Epidermal melanocyte (primary cell): ENCODE measurements at regions not wholly inside any gene's neighbourhood (a gene's known extent, or its start where the extent isn't known, plus 50 kb on each side); places are given as distances from the start of the nearest gene placed in this dataset.

Source experiments
- DNase-seq: peaks from one replicate; pipeline ENCODE4 v3.0.0; 2011; ENCODE audit warnings: low spot score; ENCODE audit not compliant: insufficient read length

DNA sequence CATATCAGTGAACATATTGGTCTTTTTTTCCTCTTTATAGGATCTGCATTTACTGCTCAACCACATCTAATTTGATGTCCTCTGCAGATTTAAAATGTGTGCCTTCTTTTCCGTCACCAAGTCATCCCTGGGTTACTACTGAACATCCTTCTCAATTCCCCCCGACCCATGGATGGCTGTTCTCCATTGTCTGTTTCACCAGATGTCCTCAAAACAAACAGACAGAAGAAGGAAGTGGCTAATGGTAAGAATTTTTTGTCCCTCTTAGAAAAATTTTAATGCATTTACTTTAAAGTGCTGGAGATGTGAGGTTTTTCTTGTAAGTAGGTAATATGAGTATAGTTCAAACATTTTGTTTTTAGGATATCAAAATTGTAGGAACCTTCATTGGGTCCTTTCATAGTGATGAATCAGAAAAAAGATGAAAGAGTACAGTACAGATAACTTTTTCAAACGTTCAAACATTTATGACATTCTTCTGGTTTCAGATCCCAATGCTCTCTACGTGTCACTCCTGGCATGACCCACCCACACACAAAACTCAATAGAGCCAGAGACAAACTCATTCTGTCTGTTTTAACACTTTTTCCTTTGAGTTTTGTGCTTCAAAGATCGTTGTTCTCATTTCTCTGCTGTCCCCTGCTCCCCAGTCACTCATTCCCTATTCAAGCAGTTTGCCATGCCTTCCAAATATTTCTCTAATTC lies 276.4 kb downstream of the PRL start:
- DNase-seq: no peak

DNA sequence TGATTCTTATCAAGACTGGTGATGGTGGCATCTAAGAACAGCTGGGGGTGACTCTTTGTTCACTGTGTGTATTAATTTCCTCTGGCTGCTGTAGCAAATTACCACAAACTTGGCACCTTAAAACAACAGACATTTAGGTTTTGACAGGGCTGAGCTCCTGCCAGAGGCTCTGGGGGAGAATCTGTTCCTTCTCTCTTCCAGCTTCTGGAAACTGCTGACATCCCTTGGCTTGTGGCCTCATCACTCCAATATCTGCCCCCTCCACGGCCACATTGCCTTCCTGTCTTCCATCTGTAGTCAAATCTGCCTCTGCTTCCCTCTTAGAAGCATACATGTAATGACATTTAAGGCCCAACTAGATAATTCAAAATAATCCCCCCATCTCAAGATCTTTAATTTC lies 274.9 kb downstream of the PRL start:
- DNase-seq: no peak

DNA sequence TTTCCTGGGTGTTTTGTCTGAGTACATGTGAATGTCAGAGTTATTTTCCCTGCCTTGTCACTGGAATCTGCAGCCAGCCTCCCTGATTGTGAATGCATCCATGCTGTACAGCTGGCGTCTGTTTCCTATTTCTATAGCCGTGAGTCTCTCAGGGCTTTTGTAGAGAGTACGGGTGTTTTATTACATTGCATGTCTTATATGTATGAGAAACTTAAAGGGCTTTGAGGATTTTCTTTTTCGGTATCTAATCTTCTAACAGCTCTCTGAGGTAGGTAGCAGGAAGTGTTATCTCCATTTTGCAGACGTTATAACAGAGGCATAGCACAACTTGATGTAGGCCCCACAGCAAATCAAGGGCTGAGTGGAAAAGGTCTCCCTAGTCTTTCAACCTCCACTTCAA lies 272.9 kb downstream of the PRL start:
- DNase-seq: no peak

DNA sequence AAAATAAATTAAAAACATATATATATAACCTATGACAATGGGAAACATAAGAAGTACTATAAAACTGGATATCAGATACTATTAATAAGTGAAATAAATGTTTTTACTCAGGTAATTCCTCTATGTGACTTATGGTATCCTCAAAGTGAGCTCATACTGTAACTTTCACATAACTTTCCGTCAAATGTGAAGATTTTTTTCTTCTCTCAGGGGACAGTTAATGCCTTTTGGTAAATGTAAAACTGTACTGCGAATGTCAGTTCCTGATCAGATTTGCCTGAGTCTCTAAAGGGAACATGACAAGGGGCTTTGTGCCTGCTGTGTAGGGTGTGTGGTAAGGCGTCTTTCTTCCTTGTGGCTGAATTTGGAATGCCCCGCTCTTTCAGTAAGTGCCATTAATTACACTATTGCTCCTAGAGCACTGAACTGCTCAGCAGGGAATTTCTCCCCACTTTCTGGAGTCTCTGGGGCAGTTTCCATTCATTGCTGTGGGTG lies 271.8 kb downstream of the PRL start:
- no peak for DNase-seq

DNA sequence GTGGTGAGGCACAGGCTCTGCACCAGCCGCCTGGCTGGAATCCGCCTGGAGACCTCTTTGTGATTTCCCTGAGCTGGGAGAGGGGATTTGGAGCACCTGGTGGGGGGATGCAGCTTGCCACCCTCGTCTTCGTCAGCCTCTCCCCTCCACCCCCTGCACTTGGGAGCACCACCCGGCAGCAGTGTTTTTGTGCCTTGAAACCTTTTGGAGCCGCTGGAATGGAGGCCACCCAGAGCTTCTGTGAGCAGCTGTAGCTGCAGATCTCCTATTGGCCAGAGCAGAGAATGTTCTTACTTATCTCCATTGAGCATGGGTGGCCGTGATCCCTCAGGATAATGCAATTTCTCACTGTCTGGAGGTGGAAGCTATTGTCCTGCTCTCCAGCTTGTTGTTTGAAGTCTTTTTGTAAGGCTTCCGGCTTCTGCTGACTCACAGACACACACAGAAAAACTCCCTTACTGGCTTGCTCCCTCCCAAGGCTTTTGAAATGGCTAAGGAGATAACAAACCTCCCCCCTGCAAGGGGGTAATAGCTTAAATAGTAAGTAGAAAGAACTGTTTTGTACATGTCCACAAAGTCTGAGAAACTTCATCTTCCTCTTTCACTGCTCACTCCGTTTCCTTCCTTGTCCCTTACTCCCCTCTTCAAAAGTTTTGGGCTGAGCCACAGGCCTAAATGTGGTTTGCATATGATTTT lies 271.2 kb downstream of the PRL start:
- no peak for DNase-seq

DNA sequence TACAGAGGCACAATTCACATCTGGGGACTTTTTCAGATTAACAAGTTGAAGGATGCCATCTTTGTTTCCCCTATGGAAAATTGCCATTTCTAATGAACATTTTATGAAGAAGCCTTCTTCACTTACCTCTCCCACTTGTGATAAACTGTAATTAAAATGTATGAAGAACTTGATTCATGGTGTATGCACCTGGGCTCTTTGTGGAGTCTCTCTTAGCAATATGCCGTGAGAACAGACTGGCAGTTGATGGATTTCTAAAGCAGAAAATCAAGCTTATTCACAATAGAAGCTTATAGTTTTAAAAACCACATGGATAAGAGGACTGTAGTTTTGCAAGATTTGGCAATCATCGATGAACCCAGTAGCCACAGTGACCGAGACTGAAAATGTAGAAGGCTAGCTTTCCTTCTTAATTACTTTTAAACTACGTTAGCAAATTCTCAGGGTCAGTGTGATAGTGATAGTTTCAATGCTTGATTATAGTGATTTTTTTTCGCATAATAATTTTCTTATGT lies 270.6 kb downstream of the PRL start:
- DNase-seq: no peak

DNA sequence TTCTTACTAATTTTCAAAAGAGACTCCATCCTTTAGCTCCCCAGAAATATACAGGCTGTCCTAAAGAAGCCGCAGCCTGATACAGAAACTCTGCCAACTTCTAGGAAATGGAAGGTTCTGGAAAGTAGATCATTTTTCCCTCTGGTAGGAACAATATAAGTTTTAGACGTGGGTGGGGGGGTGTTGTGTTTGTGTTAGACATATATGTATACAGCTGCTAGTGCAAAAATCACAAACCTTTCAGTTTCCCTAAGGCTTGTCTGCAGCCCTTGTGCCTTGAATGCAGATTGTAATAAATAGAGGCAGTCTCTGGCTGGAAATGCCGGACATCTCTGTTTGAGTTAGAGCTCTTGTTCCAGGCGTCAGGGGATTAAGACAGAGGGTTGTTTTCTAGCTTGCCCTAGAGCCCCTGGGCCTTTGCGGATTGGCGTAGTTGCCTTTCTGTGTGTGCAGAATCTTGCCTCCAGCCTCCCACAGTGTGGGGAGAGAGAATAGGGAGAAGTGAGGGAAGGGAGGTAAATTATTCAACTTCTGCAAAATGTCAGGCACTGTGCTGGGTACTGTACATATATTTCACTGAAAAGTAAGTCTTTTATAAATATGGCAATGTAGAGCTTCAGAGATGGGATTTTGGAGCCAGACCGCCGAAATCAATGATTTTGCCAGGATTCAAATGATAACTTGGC lies 269.7 kb downstream of the PRL start:
- DNase-seq: no peak

DNA sequence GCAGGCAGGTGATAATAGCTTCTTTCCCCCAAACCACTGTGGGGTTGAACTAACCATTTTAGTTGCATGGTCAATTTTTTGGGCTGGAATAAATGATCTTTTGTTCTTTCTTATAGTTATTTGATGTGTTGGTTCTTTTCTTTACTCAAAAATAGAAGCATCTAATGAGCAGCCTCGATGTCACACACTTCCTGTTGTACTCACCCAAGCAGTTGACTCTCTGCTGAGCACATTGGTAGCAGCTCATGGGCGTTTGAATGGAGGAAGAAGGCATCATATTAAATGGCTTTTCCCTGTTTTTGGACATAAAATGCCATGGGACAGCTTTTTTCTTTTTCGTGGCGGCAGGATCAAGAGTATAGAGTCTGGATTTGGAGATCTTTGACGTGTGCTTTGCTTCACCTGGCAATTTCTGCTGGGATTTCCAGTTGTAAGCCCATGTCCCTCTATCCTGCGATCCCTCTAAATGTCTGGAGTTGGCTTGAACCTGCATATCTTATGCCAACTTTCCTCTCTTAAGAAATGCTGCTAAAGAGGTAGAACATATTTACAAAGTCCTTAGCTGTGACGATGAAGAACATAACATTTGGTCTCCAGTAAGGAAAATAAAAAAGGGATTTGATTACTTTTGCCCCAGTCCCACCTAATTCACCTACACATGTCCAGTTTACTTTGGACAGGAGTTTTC lies 268.3 kb downstream of the PRL start:
- no peak for DNase-seq

DNA sequence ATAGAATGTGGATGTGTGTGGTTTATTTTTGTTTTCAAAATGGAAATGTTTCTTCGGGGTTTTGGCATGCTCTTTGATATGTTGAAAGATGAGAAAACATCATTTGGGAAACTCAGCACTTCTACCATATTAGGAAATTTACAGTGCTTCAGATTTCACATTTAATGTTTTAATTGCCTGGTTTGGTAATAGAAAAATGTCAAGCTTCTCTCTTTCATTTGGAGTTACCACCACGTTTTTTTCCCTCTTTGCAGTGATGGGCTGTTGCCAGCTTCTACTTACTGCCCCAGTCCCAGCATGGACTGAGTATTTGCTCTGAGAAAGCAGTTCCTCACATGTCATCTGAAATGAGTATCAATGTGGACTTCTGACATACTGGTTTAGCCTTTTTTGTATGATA lies 267.7 kb downstream of the PRL start:
- no peak for DNase-seq

DNA sequence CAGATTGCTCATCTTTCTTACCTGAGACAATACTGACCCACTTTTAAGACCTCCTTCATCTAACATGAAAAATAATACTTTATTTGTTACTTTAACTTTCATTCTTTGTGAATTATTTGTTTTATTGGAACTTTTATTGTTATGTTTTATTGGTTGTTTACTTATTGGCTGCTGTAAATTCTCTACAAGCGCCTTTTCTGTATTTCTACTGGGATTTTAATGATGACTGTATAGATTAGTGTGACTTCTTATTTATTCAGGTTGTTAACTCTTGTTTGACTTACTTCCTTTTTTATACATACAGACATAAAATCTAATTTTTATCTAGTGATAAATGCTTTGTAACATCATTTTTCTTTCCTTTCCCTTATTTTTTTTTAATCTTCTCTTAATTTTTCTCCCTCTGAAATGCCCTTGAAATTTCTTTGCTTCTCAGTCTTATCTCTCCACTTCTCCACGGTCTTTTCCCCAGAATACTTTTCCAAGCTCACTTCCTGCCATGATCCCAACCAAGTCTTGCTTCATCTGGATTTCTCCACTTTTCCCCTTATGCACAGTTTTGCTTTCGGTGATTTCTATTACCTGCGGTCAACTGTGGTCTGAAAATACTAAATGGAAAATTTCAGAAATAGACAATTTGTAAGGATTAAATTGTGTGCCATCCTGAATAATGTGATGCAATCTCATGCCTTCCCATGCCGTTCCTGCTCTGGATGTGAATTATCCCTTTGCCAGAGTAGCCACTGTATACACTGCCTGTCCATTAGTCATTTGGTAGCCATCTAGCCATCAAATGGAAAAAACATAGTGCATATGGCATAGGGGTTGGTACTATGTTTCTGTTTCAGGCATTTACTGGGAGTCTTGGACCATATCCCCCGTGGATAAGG lies 265.9 kb downstream of the PRL start:
- no peak for DNase-seq

DNA sequence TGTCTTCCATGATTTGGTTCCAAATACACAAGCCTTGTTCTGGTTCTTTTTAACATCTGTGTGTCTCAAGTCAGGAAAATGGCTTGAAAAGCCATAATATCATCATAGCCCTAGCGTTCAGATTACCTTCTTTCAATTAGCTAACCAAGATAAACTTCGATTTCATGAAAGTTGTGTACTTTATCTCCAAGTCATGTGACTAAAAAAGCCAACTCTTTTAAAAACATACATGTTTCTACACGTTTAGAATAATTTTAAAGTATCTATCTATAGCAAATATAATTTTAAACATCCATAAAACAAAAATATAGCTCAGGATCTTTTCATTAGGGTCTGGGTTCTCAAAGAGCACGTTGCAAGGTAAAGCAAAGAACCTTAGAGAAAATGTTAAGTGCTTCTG lies 261.1 kb downstream of the PRL start:
- DNase-seq: no peak

DNA sequence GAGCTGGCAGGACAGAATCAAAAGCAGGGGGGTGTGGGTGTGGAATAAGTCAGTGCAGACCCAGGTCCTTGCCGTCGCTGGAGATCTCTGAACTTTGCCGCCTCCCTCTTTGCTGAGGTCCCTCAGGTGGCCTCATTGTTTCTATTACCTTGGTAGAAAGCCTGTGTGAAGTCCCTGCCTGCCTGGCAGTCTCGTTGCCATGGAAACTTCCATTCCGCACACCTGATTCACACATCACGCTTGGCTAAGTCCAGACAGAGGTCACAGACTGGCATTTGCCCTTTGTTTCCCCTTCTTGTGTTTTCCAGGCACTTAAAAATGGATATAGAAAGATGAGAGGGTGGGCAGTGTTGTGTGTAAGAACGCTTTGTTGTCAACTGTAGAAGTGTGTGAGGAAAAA lies 260.6 kb downstream of the PRL start:
- no peak for DNase-seq

DNA sequence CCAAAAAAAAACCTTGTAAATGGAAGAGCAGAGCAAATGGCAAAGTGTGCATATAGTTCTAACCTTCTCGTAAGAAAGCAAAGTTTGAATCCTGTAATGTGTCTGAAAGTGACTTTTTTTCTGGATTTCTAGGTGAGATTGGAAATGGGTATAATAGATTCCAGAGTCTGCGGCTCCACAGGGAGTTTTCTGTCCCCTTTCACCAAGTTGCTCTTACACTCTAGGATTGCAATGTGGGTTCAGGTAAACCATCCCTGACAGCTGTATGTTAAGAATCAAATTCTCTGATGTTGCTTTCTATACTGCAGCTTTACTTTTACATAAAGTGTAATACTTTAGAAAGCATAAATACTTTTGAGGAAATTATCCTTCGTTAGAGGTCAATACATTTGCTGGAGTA lies 260.1 kb downstream of the PRL start:
- no peak for DNase-seq

DNA sequence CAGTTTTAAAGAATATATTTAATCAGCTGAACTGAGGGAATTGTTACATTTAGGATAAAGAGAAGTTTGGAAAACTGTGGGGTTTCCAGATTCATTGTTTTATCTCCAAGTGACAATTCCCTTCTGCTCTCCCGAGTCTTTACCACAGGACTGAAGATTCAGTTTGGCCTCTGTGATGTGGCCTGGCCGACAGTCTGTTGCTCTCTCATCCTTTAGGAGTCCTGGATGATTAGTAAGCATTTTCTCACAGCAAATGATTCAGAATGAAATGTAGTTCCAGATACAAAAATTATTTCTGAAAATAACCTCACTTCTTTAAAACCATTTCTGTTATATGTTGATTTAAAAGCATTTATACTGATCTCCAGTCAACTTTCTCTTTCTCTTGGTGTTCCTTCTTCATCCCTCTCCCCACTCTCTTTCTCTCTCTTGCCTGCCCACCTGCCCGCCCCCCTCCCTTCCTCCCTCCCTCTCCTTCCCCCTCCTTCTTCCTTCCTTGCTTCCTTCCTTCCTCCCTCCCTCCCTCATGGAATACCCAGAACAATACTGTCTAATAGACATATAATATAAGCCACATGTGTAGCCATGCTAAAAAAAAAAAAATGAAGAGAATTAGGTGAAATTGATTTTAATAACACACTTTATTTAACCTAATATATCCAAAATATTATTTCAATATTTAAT lies 254.9 kb downstream of the PRL start:
- no peak for DNase-seq

DNA sequence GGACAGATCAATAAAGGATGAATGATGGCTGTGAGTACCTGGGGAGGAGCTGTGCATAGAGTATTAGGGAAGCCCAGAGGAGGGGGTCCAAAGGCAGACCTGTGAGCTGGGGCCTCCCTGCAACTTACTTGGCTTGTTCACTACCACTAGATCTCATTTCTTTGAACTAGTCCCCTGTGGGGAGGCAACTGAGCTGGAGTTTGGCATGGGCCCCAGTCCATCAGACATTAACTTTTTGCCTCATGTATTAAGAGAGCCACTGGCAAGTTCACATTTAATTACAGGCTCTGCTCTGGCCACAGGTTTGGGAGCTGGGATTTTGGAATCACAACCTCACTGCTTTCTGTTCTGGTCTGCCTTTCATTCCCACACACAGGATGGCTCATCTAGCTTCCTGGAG lies 254.1 kb downstream of the PRL start:
- no peak for DNase-seq

DNA sequence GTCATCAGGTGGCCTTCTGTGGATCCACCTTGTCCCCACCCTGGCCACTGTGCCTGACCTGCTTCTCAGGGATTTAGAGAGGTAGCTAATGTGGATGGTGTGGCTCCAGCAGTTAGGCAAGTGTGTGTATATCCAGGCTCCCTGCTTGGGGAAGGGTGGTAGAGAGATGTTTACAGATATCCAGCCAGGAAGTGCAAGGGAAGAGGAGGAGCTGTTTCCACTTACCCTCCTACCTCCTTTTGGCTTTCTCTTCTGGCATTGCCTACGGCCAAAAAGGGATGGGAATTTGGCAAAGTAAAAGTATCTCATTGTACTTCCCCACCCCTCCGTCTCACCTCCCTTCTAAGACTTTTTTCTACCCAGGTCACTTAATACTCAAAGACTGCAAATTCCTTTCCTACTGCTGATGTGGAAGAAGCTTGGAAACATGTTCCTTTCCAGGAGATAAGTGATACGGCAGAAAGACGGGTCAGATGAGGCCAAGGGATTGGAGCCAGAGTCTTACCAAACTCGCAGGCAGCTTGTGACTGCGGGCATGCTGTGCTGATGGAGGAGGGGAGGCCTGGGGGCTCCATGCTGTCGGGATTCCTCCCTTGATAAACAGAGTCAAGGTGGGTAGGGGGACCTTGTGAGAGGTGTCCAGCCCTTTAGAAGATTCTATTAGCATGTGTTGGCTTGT lies 253.4 kb downstream of the PRL start:
- no peak for DNase-seq

DNA sequence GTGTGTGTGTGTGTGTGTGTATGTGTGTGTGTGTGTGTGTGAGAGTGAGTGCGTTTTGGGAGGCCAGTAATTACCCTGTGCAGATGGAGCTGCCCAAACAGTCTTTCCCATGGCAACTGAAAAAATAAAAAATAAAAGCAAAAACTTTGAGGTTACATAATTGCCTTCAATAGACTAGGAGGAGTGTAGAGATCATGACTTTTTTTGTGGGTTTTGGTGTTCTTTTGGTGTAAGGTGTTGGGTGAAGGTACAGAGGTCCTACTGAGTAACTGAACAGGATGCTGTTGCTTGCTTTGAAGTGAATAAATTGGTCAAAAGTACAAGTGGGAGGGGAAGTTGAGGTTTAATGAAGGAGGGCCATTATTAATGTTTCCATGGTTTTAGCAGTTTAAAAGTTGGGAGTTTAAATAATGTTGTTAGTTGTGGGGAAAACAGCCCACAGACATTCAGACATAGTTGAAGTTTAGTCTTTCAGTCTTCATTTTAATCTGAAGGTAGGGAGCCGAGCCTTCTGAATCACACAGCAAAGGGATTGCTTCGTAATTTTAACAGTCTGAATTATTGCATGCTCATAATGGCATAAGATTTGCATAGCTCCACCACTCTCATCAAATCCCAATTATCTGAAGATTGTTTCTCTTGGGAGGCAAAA lies 251.4 kb downstream of the PRL start:
- DNase-seq: no peak

DNA sequence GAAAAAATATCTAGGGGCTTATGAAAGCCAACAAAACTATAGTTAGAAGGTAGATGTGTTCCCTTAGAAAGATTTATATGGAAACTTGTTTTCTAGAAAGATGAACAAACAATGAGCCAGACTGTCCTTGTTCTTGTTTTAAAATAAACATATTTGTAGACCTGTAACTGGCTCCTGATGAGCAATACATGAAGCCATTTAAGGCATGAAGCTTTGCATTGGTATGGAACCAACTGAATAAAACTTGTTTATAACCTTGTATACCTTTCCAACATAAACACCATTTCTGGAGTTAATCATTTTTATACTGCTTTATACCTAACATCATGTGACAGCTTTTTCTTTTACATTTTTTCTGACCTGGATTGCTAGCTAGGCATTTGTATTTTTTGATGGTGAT lies 247.8 kb downstream of the PRL start:
- DNase-seq: no peak

DNA sequence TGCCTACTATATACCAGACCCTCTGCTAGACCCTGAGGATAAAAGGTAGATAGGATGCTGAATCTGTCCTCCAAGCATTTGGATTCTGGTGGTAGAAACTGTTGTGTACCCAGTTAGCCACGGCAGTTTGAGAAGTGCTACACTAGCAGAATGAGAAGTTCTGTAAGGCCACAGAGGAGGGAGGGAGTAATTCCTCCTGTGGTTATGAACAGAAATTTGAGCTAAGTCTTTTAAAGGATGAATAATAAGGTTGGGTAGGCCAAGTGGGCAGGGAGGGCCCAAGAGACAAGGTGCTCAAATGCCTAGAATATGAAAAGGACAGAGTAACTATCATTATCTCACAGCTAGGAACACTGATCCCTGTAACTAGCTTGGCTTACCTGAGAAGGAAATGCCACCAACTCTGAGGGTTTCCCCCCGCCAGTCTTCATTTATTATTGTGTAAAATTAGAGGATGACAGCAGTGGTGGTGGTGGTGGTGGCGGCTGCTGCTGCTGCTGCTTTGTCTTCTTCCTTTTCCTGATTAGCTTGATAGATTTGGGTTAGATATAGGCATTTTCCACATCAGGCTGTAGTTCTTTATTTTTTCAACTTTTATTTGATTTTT lies 243.3 kb downstream of the PRL start:
- DNase-seq: no peak
